GM19351 (cell line): ENCODE measurements at regions not wholly inside any gene's neighbourhood (a gene's known extent, or its start where the extent isn't known, plus 50 kb on each side); places are given as distances from the start of the nearest gene placed in this dataset.

Experiments
- ATAC-seq: cut with Tn5 transposase; IDR thresholded peaks from one replicate; pipeline ENCODE4 v1.9.1; 2021; ENCODE audit warnings: mild to moderate bottlenecking, moderate library complexity; ENCODE audit not compliant: unreplicated experiment

GRCh38 chr14:104339361-104339760 is 201.0 kb downstream of the KIF26A start:
- ATAC-seq = no peak

GRCh38 chr14:104339829-104340228 is 201.4 kb downstream of the KIF26A start:
- ATAC-seq = no peak

GRCh38 chr14:104341532-104342434 is 203.4 kb downstream of the KIF26A start:
- no peak for ATAC-seq

GRCh38 chr14:104342435-104343293 is 204.3 kb downstream of the KIF26A start:
- no peak for ATAC-seq

GRCh38 chr14:104343294-104343625 is 204.9 kb downstream of the KIF26A start:
- no peak for ATAC-seq

- ATAC-seq = no peak
Measured at GRCh38 chr14:104343690-104344640, 205.6 kb downstream of the KIF26A start.

GRCh38 chr14:104344818-104345620 is 206.6 kb downstream of the KIF26A start:
- no peak for ATAC-seq

- no peak for ATAC-seq
Measured at GRCh38 chr14:104345621-104346462, 207.5 kb downstream of the KIF26A start.

GRCh38 chr14:104346608-104347007 is 208.2 kb downstream of the KIF26A start:
- no peak for ATAC-seq

- ATAC-seq = no peak
Measured at GRCh38 chr14:104348741-104349140, 210.4 kb downstream of the KIF26A start.

GRCh38 chr14:104349950-104350349 is 211.6 kb downstream of the KIF26A start:
- ATAC-seq = no peak

- ATAC-seq = no peak
Measured at GRCh38 chr14:104350463-104351185, 212.2 kb downstream of the KIF26A start.

GRCh38 chr14:104351849-104352492 is 213.6 kb downstream of the KIF26A start:
- ATAC-seq = no peak

- no peak for ATAC-seq
Measured at GRCh38 chr14:104352493-104353220, 214.3 kb downstream of the KIF26A start.

GRCh38 chr14:104353221-104353920 is 215.0 kb downstream of the KIF26A start:
- ATAC-seq = no peak

GRCh38 chr14:104353921-104354701 is 215.7 kb downstream of the KIF26A start:
- ATAC-seq = no peak
